ENCODE measurements at regions not wholly inside any gene's neighbourhood (a gene's known extent, or its start where the extent isn't known, plus 50 kb on each side); places are given as distances from the start of the nearest gene placed in this dataset.

DNA sequence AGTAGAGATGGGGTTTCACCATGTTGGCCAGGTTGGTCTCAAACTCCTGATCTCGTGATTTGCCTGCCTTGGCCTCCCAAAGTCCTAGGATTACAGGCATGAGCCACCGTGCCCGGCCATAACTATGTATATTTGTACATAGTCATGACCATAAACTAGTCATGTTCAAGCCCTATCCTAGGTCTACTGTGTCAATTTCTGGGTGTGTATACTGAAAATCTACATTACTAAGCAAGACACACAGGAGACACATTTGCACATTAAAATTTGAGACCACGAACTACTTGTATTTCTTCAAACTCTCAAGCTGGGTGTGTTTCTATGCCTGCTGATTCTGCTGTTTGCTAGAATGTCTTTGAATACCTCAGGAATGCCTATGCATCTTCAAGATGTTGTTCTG lies 451.3 kb upstream of the MCTP2 start:
- Histone ChIP-seq H3K36me3 (ENCODE audit: control insufficient read depth in 1 of 2, insufficient read depth in 2 of 2, low read depth in 1 of 2, low read length in 2 of 2) (no peaks in the 10 kb centered on the region), H3K27me3 (ENCODE audit: control insufficient read depth in 1 of 2, insufficient read depth in 1 of 2, low read length in 2 of 2) (no peaks in the 10 kb centered on the region)
- no peak for DNase-seq

DNA sequence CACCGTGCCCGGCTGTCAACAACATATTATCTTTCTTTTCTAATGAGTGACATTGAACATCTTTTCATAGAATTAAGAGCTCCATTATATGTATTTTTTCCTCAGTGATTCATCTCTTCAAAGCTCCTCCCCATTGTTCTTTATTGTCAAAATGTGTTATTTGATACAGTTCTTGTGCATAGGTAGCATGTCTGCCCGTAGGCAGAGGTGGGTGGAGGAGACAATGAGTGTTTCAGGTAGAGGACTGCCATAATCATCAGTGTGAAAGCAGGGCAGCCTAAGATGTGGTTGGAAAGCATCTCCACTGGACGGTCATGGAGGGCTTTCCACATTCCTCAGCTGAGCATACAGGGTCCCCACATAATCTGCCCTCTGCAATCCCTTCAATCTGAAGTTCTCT lies 452.0 kb upstream of the MCTP2 start:
- no peaks in the 10 kb centered on the region for H3K9me3 ChIP-seq (ENCODE audit: control insufficient read depth, low read length)
- H3K79me1 ChIP-seq (replicated peaks; ENCODE audit: low read length, poor library complexity, severe bottlenecking) = no peaks in the 10 kb centered on the region
- H4K8ac ChIP-seq (ENCODE audit: low read length) = no peak overlapping the region
- no peak overlapping the region for H3K4ac ChIP-seq (ENCODE audit: low read depth in 1 of 2, low read length in 2 of 2)
- H3K4me3 ChIP-seq (ENCODE audit: insufficient read depth in 1 of 2, low read depth in 1 of 2, low read length in 2 of 2) = no peak overlapping the region
- H3K9ac ChIP-seq (ENCODE audit: low read length) = no peak overlapping the region
- no peak overlapping the region for H3K27ac ChIP-seq (ENCODE audit: low read length, poor library complexity, severe bottlenecking)
- no peak overlapping the region for H3K18ac ChIP-seq (ENCODE audit: low read depth in 1 of 2, low read length in 2 of 2)
- no peak overlapping the region for H2BK120ac ChIP-seq (ENCODE audit: low read depth, low read length)
- DNase-seq = no peak
- H3K4me1 ChIP-seq (ENCODE audit: control insufficient read depth, insufficient read depth, low read depth, low read length) = no peaks in the 10 kb centered on the region
- H2AFZ ChIP-seq (ENCODE audit: low read depth, low read length) = no peak overlapping the region
- no peak overlapping the region for H2BK5ac ChIP-seq (ENCODE audit: low read depth, low read length, poor library complexity, severe bottlenecking)
- WGBS = 68% methylated on average over 2 of the region's 4 CpGs
- no peaks in the 10 kb centered on the region for H3K36me3 ChIP-seq (ENCODE audit: control insufficient read depth in 1 of 2, insufficient read depth in 2 of 2, low read depth in 1 of 2, low read length in 2 of 2)
- no peak overlapping the region for H2AK5ac ChIP-seq (ENCODE audit: low read length, severe bottlenecking)
- H3K23ac ChIP-seq (ENCODE audit: low read length in 2 of 2) = no peak overlapping the region
- no peak overlapping the region for H4K91ac ChIP-seq (ENCODE audit: low read length)
- H3K27me3 ChIP-seq (ENCODE audit: control insufficient read depth in 1 of 2, insufficient read depth in 1 of 2, low read length in 2 of 2) = no peaks in the 10 kb centered on the region
- no peak overlapping the region for H2BK15ac ChIP-seq (ENCODE audit: low read depth, poor library complexity, severe bottlenecking)
- H2BK12ac ChIP-seq (ENCODE audit: low read length in 2 of 2) = no peak overlapping the region
- H3K4me2 ChIP-seq (ENCODE audit: low read length, poor library complexity, severe bottlenecking) = no peak overlapping the region
- no peak overlapping the region for H3K14ac ChIP-seq (ENCODE audit: low read length in 2 of 2)

More for the DNA sequence above, 451.3 kb upstream of the MCTP2 start:
- Histone ChIP-seq H3K14ac (ENCODE audit: low read length in 2 of 2) (no peak overlapping the region), H3K23ac (ENCODE audit: low read length in 2 of 2) (no peak overlapping the region), H2AFZ (ENCODE audit: low read depth, low read length) (no peak overlapping the region), H3K4me1 (ENCODE audit: control insufficient read depth, insufficient read depth, low read depth, low read length) (no peaks in the 10 kb centered on the region), H3K4me2 (ENCODE audit: low read length, poor library complexity, severe bottlenecking) (no peak overlapping the region), H3K18ac (ENCODE audit: low read depth in 1 of 2, low read length in 2 of 2) (no peak overlapping the region), H3K4ac (ENCODE audit: low read depth in 1 of 2, low read length in 2 of 2) (no peak overlapping the region), H2BK120ac (ENCODE audit: low read depth, low read length) (no peak overlapping the region), H3K9me3 (ENCODE audit: control insufficient read depth, low read length) (no peaks in the 10 kb centered on the region), H2BK5ac (ENCODE audit: low read depth, low read length, poor library complexity, severe bottlenecking) (no peak overlapping the region), H3K79me1 (replicated peaks; ENCODE audit: low read length, poor library complexity, severe bottlenecking) (no peaks in the 10 kb centered on the region), H4K91ac (ENCODE audit: low read length) (no peak overlapping the region), H3K27ac (ENCODE audit: low read length, poor library complexity, severe bottlenecking) (no peak overlapping the region), H2BK12ac (ENCODE audit: low read length in 2 of 2) (no peak overlapping the region), H2BK15ac (ENCODE audit: low read depth, poor library complexity, severe bottlenecking) (no peak overlapping the region), H4K8ac (ENCODE audit: low read length) (no peak overlapping the region), H3K4me3 (ENCODE audit: insufficient read depth in 1 of 2, low read depth in 1 of 2, low read length in 2 of 2) (no peak overlapping the region), H2AK5ac (ENCODE audit: low read length, severe bottlenecking) (no peak overlapping the region), H3K9ac (ENCODE audit: low read length) (no peak overlapping the region)
- 100% methylated on average over 1 of the region's 4 CpGs for WGBS

DNA sequence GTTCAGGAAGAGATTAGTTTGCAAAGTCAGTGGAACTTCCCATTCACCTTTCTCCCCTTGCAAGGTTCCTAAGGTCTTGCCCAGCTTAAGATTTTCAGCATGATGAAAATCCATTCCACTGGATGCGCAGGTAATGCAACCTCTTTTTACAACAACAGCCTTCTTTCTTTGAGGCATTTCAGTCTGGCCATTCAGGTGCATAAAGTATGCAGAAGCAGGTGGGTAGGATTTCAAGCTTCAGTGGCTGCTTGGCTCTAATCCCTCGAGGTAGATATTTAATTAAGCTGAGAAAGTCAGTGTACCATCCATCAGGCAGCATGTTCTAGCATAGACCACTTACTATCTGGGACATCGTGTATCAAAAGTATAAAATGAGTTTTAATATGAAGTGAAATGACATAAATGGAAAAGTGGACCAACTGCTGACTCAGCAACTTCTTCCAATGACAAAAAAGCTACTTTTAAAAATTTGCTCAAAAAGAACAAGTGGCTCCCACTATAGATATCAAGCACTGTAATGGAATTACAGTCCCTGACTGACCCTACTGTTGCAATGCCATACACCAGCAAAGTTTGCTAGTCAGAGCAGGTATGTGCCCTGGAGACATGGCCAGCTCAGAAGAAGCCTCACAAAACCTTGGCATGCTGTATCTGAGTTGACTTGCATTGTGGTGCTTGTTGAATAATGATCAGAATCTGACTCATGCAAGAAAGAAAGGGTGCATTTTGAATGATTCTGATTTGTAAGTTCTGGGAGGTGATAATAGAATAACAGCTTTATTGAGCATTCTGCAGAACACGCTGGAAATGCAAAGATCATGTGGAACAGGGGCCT lies 459.9 kb upstream of the MCTP2 start:
- Histone ChIP-seq H2AFZ (ENCODE audit: low read depth, low read length) (no peak overlapping the region), H3K9ac (ENCODE audit: low read length) (no peak overlapping the region), H3K23ac (ENCODE audit: low read length in 2 of 2) (no peak overlapping the region), H2AK5ac (ENCODE audit: low read length, severe bottlenecking) (no peak overlapping the region), H2BK5ac (ENCODE audit: low read depth, low read length, poor library complexity, severe bottlenecking) (no peak overlapping the region), H3K36me3 (ENCODE audit: control insufficient read depth in 1 of 2, insufficient read depth in 2 of 2, low read depth in 1 of 2, low read length in 2 of 2) (no peaks in the 10 kb centered on the region), H3K27ac (ENCODE audit: low read length, poor library complexity, severe bottlenecking) (no peak overlapping the region), H2BK15ac (ENCODE audit: low read depth, poor library complexity, severe bottlenecking) (no peak overlapping the region), H2BK12ac (ENCODE audit: low read length in 2 of 2) (no peak overlapping the region), H3K4me3 (ENCODE audit: insufficient read depth in 1 of 2, low read depth in 1 of 2, low read length in 2 of 2) (no peak overlapping the region), H3K27me3 (ENCODE audit: control insufficient read depth in 1 of 2, insufficient read depth in 1 of 2, low read length in 2 of 2) (no peaks in the 10 kb centered on the region), H3K4me2 (ENCODE audit: low read length, poor library complexity, severe bottlenecking) (no peak overlapping the region), H3K4ac (ENCODE audit: low read depth in 1 of 2, low read length in 2 of 2) (no peak overlapping the region), H4K91ac (ENCODE audit: low read length) (no peak overlapping the region), H2BK120ac (ENCODE audit: low read depth, low read length) (no peak overlapping the region), H3K14ac (ENCODE audit: low read length in 2 of 2) (no peak overlapping the region), H3K4me1 (ENCODE audit: control insufficient read depth, insufficient read depth, low read depth, low read length) (no peaks in the 10 kb centered on the region), H3K9me3 (ENCODE audit: control insufficient read depth, low read length) (peaks cover 3% of the 10 kb centered on the region), H3K18ac (ENCODE audit: low read depth in 1 of 2, low read length in 2 of 2) (no peak overlapping the region), H4K8ac (ENCODE audit: low read length) (no peak overlapping the region), H3K79me1 (replicated peaks; ENCODE audit: low read length, poor library complexity, severe bottlenecking) (no peaks in the 10 kb centered on the region)
- WGBS = 39% methylated on average over 2 of the region's 4 CpGs
- DNase-seq = no peak

DNA sequence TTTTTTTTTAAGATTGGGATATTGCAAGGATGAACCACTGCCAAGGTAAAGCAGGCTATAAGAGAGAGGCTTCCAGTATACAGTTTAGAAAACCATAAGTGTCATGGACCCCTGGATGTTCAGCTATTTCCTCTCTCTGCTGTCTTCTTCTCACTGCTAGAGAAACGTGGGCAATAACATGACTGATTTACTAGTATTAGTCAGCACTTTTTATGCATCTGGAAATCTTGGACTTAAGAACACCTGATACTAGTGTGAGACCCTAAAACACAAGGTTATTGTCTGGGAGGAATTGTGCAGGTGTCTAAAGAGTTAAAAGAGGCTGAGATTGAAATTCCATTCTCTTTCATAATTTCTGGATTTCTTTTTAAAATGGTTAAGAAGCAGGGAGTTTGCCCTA lies 460.6 kb upstream of the MCTP2 start:
- Histone ChIP-seq H2BK12ac (ENCODE audit: low read length in 2 of 2) (no peak overlapping the region), H2AK5ac (ENCODE audit: low read length, severe bottlenecking) (no peak overlapping the region), H3K4ac (ENCODE audit: low read depth in 1 of 2, low read length in 2 of 2) (no peak overlapping the region), H3K14ac (ENCODE audit: low read length in 2 of 2) (no peak overlapping the region), H2BK15ac (ENCODE audit: low read depth, poor library complexity, severe bottlenecking) (no peak overlapping the region), H3K4me3 (ENCODE audit: insufficient read depth in 1 of 2, low read depth in 1 of 2, low read length in 2 of 2) (no peak overlapping the region), H3K4me1 (ENCODE audit: control insufficient read depth, insufficient read depth, low read depth, low read length) (no peaks in the 10 kb centered on the region), H4K91ac (ENCODE audit: low read length) (no peak overlapping the region), H2BK5ac (ENCODE audit: low read depth, low read length, poor library complexity, severe bottlenecking) (no peak overlapping the region), H3K36me3 (ENCODE audit: control insufficient read depth in 1 of 2, insufficient read depth in 2 of 2, low read depth in 1 of 2, low read length in 2 of 2) (no peaks in the 10 kb centered on the region), H3K18ac (ENCODE audit: low read depth in 1 of 2, low read length in 2 of 2) (no peak overlapping the region), H4K8ac (ENCODE audit: low read length) (no peak overlapping the region), H2AFZ (ENCODE audit: low read depth, low read length) (no peak overlapping the region), H3K79me1 (replicated peaks; ENCODE audit: low read length, poor library complexity, severe bottlenecking) (no peaks in the 10 kb centered on the region), H2BK120ac (ENCODE audit: low read depth, low read length) (no peak overlapping the region), H3K27ac (ENCODE audit: low read length, poor library complexity, severe bottlenecking) (no peak overlapping the region), H3K27me3 (ENCODE audit: control insufficient read depth in 1 of 2, insufficient read depth in 1 of 2, low read length in 2 of 2) (no peaks in the 10 kb centered on the region), H3K4me2 (ENCODE audit: low read length, poor library complexity, severe bottlenecking) (no peak overlapping the region), H3K23ac (ENCODE audit: low read length in 2 of 2) (no peak overlapping the region), H3K9me3 (ENCODE audit: control insufficient read depth, low read length) (peaks cover 3% of the 10 kb centered on the region), H3K9ac (ENCODE audit: low read length) (no peak overlapping the region)
- DNase-seq = no peak
- no CpG with 5 or more reads among the region's 1 CpG for WGBS
